Natural killer cell (primary cell): ENCODE measurements at regions not wholly inside any gene's neighbourhood (a gene's known extent, or its start where the extent isn't known, plus 50 kb on each side); places are given as distances from the start of the nearest gene placed in this dataset.

ENCODE experiments used
- ATAC-seq, 3 donors: fragments of 150-1000 bp in 2 of 3; fragments of 200-7000 bp in 1 of 3; cut with Tn5 transposase; 1 replicate in 1 of 3; 2 replicates in 2 of 3; pipeline ENCODE4 v1.10.0; 2021; ENCODE audit warnings: mild to moderate bottlenecking in 2 of 3, moderate library complexity in 2 of 3
- DNase-seq, 2 donors: peaks; one replicate each; pipeline versions ENCODE4 v3.0.0 to v3.0.0-alpha.2; 2013 to 2021; ENCODE audit warnings: mixed read lengths in 1 of 2
- H3K27ac ChIP-seq: one replicate; pipeline ENCODE4 v1.5.1; 2013; ENCODE audit warnings: mild to moderate bottlenecking, low read length
- H3K27me3 ChIP-seq: one replicate; pipeline ENCODE4 v1.6.1; 2013; ENCODE audit warnings: low read length; ENCODE audit not compliant: control insufficient read depth, insufficient read depth
- H3K36me3 ChIP-seq: one replicate; pipeline ENCODE4 v1.6.1; 2013; ENCODE audit warnings: low read length; ENCODE audit not compliant: control insufficient read depth, insufficient read depth
- H3K4me1 ChIP-seq: one replicate; pipeline ENCODE4 v1.6.1; 2013; ENCODE audit warnings: low read length; ENCODE audit not compliant: control insufficient read depth, insufficient read depth
- H3K4me3 ChIP-seq: one replicate; pipeline ENCODE4 v1.5.1; 2013; ENCODE audit warnings: low read length
- H3K9me3 ChIP-seq: one replicate; pipeline ENCODE4 v1.6.1; 2013; ENCODE audit warnings: low read length; ENCODE audit not compliant: control insufficient read depth, insufficient read depth
- H3K27ac Mint-ChIP-seq, 2 donors: one replicate each; pipeline ENCODE4 v1.8.0; 2022; ENCODE audit warnings: mild to moderate bottlenecking in 2 of 2, mixed read lengths in 2 of 2, moderate library complexity in 1 of 2
- H3K27me3 Mint-ChIP-seq, 2 donors: one replicate each; pipeline ENCODE4 v1.8.0; 2022; ENCODE audit warnings: low read depth in 2 of 2, mixed read lengths in 2 of 2
- H3K36me3 Mint-ChIP-seq: one replicate; pipeline ENCODE4 v1.8.0; 2022; ENCODE audit warnings: mixed read lengths
- H3K4me1 Mint-ChIP-seq, 2 donors: one replicate each; pipeline ENCODE4 v1.8.0; 2022; ENCODE audit warnings: mixed read lengths in 2 of 2
- H3K4me3 Mint-ChIP-seq: one replicate; pipeline ENCODE4 v1.8.0; 2022; ENCODE audit warnings: mild to moderate bottlenecking, moderate library complexity, mixed read lengths
- H3K9me3 Mint-ChIP-seq, 2 donors: one replicate each; pipeline ENCODE4 v1.8.0; 2022; ENCODE audit warnings: mixed read lengths in 2 of 2
- CTCF ChIP-seq: fragments of 200-600 bp; IDR thresholded peaks from one replicate; pipeline ENCODE4 v1.8.0; 2022; ENCODE audit warnings: antibody characterized with exemption
- WGBS: methylation state at CpG from one replicate; pipeline ENCODE4 v1.1.7; 2013; ENCODE audit warnings: missing lambda C conversion rate; ENCODE audit not compliant: insufficient coverage; 5-methylcytosine and 5-hydroxymethylcytosine counted together
- intact Hi-C: fragments of 100-400 bp; cut with micrococcal nuclease; formaldehyde crosslinking; loops from one replicate; pipeline ENCODE4 v1.14.2; 2022

- no peaks in the 10 kb centered on the region for H3K4me1 Mint-ChIP-seq
- Histone ChIP-seq H3K4me1 (no peaks in the 10 kb centered on the region), H3K27ac (no peak overlapping the region), H3K27me3 (no peaks in the 10 kb centered on the region), H3K4me3 (no peak overlapping the region), H3K36me3 (no peaks in the 10 kb centered on the region), H3K9me3 (no peaks in the 10 kb centered on the region)
- DNase-seq = no peak
- ATAC-seq = no peak
- no peaks in the 10 kb centered on the region for H3K27me3 Mint-ChIP-seq
- WGBS = 87% methylated on average over 10 of the region's 10 CpGs
- H3K36me3 Mint-ChIP-seq = no peaks in the 10 kb centered on the region
- no peak overlapping the region for H3K27ac Mint-ChIP-seq
- no peak overlapping the region for H3K4me3 Mint-ChIP-seq
- H3K9me3 Mint-ChIP-seq = peaks cover 0 to 2% of the 10 kb centered on the region in 2 donors
- intact Hi-C loops = no loop called here
- no peak for TF ChIP-seq CTCF
These were observed 431.7 kb downstream of the EFNB2 start for GRCh38 chr13:106103779-106104178.

GRCh38 chr13:106102786-106103185, 432.7 kb downstream of the EFNB2 start:
- Histone ChIP-seq H3K27me3 (no peaks in the 10 kb centered on the region), H3K4me1 (no peaks in the 10 kb centered on the region), H3K36me3 (no peaks in the 10 kb centered on the region), H3K9me3 (no peaks in the 10 kb centered on the region), H3K27ac (no peak overlapping the region), H3K4me3 (no peak overlapping the region)
- ATAC-seq = no peak
- Mint-ChIP-seq H3K27ac (no peak overlapping the region), H3K36me3 (no peaks in the 10 kb centered on the region), H3K4me1 (no peaks in the 10 kb centered on the region), H3K4me3 (no peak overlapping the region), H3K27me3 (no peaks in the 10 kb centered on the region), H3K9me3 (peaks cover 0 to 2% of the 10 kb centered on the region in 2 donors)
- no peak for TF ChIP-seq CTCF
- intact Hi-C loops = no loop called here
- no peak for DNase-seq
- WGBS = 89% methylated on average over 4 of the region's 4 CpGs

GRCh38 chr13:106101201-106101600, 434.3 kb downstream of the EFNB2 start:
- H3K27me3 ChIP-seq = no peaks in the 10 kb centered on the region
- Mint-ChIP-seq H3K4me1 (no peaks in the 10 kb centered on the region), H3K9me3 (peaks cover 2% of the 10 kb centered on the region in 2 donors), H3K27ac (no peak overlapping the region), H3K27me3 (no peaks in the 10 kb centered on the region), H3K4me3 (no peak overlapping the region), H3K36me3 (no peaks in the 10 kb centered on the region)
- TF ChIP-seq CTCF = no peak
- 47% methylated on average over 3 of the region's 5 CpGs for WGBS
- no peak for ATAC-seq
- H3K4me1 ChIP-seq = no peaks in the 10 kb centered on the region
- no peak overlapping the region for H3K4me3 ChIP-seq
- H3K36me3 ChIP-seq = no peaks in the 10 kb centered on the region
- no peak for DNase-seq
- no peak overlapping the region for H3K27ac ChIP-seq
- intact Hi-C loops = no loop called here
- no peaks in the 10 kb centered on the region for H3K9me3 ChIP-seq

- H3K4me3 Mint-ChIP-seq = no peak overlapping the region
- WGBS = 44% methylated on average over 7 of the region's 8 CpGs
These were observed 435.1 kb downstream of the EFNB2 start for GRCh38 chr13:106100171-106100919.

More at GRCh38 chr13:106100171-106100919, 435.1 kb downstream of the EFNB2 start:
- peak in 1 of 3 donors; percentile 48 for ATAC-seq
- no peak for TF ChIP-seq CTCF
- Mint-ChIP-seq H3K27ac (no peak overlapping the region), H3K4me1 (no peaks in the 10 kb centered on the region), H3K36me3 (no peaks in the 10 kb centered on the region), H3K27me3 (no peaks in the 10 kb centered on the region), H3K9me3 (peaks cover 3% of the 10 kb centered on the region in 2 donors)
- H3K27ac ChIP-seq = no peak overlapping the region
- no peaks in the 10 kb centered on the region for H3K36me3 ChIP-seq
- DNase-seq = no peak
- intact Hi-C loops = no loop called here
- H3K4me3 ChIP-seq = no peak overlapping the region
- H3K27me3 ChIP-seq = no peaks in the 10 kb centered on the region
- no peaks in the 10 kb centered on the region for H3K4me1 ChIP-seq
- no peaks in the 10 kb centered on the region for H3K9me3 ChIP-seq
